Psoas muscle (tissue), 7 donors: ENCODE measurements at regions not wholly inside any gene's neighbourhood (a gene's known extent, or its start where the extent isn't known, plus 50 kb on each side); places are given as distances from the start of the nearest gene placed in this dataset.

ENCODE experiments used
- ATAC-seq, 4 donors: fragments of 200-7000 bp; cut with Tn5 transposase; one replicate each; pipeline ENCODE4 v1.9.1; 2020; ENCODE audit warnings: moderate library complexity in 3 of 4, mild to moderate bottlenecking in 2 of 4
- DNase-seq, 2 donors: peaks; one replicate each; pipeline ENCODE4 v3.0.0-alpha.2; 2020
- H3K27ac ChIP-seq: fragments of 200-600 bp; one replicate; pipeline ENCODE4 v1.8.0; 2022
- H3K27me3 ChIP-seq, 3 donors: fragments of 200-600 bp in 1 of 3; one replicate each; pipeline versions ENCODE4 v1.6.1 to v1.8.0; 2013 to 2022; ENCODE audit warnings: low read length in 2 of 3, mild to moderate bottlenecking in 2 of 3, moderate library complexity in 1 of 3; ENCODE audit not compliant: insufficient read depth in 3 of 3
- H3K36me3 ChIP-seq, 2 donors: fragments of 200-600 bp in 1 of 2; one replicate each; pipeline versions ENCODE4 v1.6.1 to v1.8.0; 2013 to 2022; ENCODE audit warnings: low read depth in 1 of 2, mild to moderate bottlenecking in 1 of 2, moderate library complexity in 1 of 2; ENCODE audit not compliant: insufficient read depth in 1 of 2
- H3K4me1 ChIP-seq: fragments of 200-600 bp; one replicate; pipeline ENCODE4 v1.8.0; 2022
- H3K4me3 ChIP-seq: fragments of 200-600 bp; one replicate; pipeline ENCODE4 v1.8.0; 2022; ENCODE audit warnings: mild to moderate bottlenecking
- H3K9me3 ChIP-seq: fragments of 200-600 bp; one replicate; pipeline ENCODE4 v1.8.0; 2022
- WGBS, 3 donors: extraction: QIAGEN DNeasy Blood & Tissue Kit; methylation state at CpG; one replicate each; pipeline versions ENCODE4 v1.1.6 to v1.1.7; 2013; 5-methylcytosine and 5-hydroxymethylcytosine counted together
- intact Hi-C, 2 donors: fragments of 100-400 bp; cut with DNase I; formaldehyde crosslinking; loops; one replicate each; pipeline versions ENCODE4 v1.11.0 to v1.14.2; 2022
- TF ChIP-seq, protein P1 (sequence below): fragments of 200-600 bp; IDR thresholded peaks from one replicate; pipeline ENCODE4 v1.8.0; 2022; ENCODE audit warnings: antibody characterized with exemption
- donor health status: healthy with polysubstance abuse.
- donor health status: DM: no; HTN: no; CAD: no; lungs with moderate emphysema.
- donor health status: Bipolar disorder and iron deficiency.
- donor health status: healthy.
- donor health status: DM: yes; HTN: yes; CAD: no.
- donor health status: DM: no; HTN: no; CAD: no.
- donor health status: DM: yes; HTN: yes; CAD: no.

DNA sequence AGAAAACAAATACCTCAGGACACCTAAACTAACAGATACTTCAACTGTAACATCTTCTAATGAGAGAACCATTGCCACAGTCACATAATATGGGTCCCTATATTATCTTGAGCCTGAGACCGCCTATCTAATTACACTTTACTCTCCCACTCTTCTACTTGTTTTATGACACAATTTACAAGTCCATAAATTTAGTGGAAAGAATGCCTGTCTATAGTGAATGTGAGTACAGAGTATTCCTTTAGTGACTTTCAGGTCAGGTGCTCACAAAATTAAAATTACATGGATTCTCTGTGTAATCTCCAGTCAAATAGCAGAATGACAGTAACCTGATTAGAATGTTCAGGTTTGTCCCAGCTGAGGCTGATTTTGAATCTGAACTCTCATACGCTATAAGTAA lies 624.1 kb downstream of the PKHD1 start:
- WGBS, 3 donors = 73 to 78% (median 75%) methylated on average over 2 of the region's 2 CpGs
- H3K9me3 ChIP-seq = no peaks in the 10 kb centered on the region
- no peak overlapping the region for H3K27ac ChIP-seq
- H3K4me1 ChIP-seq = no peaks in the 10 kb centered on the region
- ATAC-seq = no peak
- no peaks in the 10 kb centered on the region for H3K36me3 ChIP-seq
- no peaks in the 10 kb centered on the region for H3K27me3 ChIP-seq
- TF ChIP-seq, protein P1, sequence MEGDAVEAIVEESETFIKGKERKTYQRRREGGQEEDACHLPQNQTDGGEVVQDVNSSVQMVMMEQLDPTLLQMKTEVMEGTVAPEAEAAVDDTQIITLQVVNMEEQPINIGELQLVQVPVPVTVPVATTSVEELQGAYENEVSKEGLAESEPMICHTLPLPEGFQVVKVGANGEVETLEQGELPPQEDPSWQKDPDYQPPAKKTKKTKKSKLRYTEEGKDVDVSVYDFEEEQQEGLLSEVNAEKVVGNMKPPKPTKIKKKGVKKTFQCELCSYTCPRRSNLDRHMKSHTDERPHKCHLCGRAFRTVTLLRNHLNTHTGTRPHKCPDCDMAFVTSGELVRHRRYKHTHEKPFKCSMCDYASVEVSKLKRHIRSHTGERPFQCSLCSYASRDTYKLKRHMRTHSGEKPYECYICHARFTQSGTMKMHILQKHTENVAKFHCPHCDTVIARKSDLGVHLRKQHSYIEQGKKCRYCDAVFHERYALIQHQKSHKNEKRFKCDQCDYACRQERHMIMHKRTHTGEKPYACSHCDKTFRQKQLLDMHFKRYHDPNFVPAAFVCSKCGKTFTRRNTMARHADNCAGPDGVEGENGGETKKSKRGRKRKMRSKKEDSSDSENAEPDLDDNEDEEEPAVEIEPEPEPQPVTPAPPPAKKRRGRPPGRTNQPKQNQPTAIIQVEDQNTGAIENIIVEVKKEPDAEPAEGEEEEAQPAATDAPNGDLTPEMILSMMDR = no peak
- intact Hi-C loops = no loop called here
- no peak for DNase-seq
- H3K4me3 ChIP-seq = no peak overlapping the region

DNA sequence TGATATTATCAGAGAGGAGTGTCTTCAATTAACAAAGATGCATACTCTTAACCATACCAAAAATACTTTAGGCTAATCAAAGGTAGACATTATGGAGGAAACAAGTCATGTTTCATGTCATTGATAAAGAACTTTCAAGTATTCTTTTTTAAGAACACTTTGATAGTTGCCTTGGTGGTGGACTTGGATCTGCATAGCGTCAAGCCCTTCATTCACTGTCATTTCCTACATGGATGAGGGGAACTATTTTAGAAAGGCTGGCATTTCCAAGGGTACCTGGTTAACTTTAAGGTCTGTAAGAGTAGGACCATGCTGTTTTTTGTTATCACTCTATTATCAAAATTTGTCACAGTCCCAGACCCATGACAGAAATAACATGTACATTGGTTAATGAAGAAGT lies 622.5 kb downstream of the PKHD1 start:
- TF ChIP-seq, protein P1 = no peak
- Histone ChIP-seq H3K27ac (no peak overlapping the region), H3K9me3 (no peaks in the 10 kb centered on the region), H3K4me1 (no peaks in the 10 kb centered on the region), H3K27me3 (no peaks in the 10 kb centered on the region), H3K4me3 (no peak overlapping the region), H3K36me3 (no peaks in the 10 kb centered on the region)
- intact Hi-C loops = no loop called here
- 89 to 90% (median 90%) methylated on average over 1 of the region's 1 CpG for WGBS, 3 donors
- no peak for DNase-seq
- no peak for ATAC-seq

DNA sequence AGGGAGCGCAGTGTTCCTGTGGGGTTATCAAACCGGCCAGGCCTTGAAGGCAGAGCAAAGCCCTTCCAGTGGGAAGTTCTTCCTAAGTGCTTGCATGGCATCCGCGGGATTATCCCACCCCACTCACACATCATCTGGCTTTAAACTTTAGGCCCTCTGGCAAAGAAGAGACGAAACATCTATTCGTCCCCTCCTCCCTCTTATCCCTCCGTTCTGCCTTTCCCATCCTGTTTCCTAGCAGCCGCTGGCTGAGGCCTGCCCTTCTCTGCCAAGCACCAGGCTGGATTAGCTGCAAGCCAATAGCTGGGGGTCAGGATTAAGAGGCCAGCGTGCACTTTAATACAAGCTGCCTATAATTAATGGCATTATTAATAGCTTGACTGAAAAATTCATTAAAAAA lies 621.0 kb downstream of the PKHD1 start:
- H3K27me3 ChIP-seq = no peaks in the 10 kb centered on the region
- no peak overlapping the region for H3K27ac ChIP-seq
- no peak overlapping the region for H3K4me3 ChIP-seq
- H3K9me3 ChIP-seq = no peaks in the 10 kb centered on the region
- ATAC-seq (no peak), DNase-seq (no peak)
- H3K36me3 ChIP-seq = no peaks in the 10 kb centered on the region
- TF ChIP-seq, protein P1 = no peak
- no peaks in the 10 kb centered on the region for H3K4me1 ChIP-seq
- intact Hi-C loops = no loop called here
- 46 to 50% (median 46%) methylated on average over 9 of the region's 9 CpGs for WGBS, 3 donors

DNA sequence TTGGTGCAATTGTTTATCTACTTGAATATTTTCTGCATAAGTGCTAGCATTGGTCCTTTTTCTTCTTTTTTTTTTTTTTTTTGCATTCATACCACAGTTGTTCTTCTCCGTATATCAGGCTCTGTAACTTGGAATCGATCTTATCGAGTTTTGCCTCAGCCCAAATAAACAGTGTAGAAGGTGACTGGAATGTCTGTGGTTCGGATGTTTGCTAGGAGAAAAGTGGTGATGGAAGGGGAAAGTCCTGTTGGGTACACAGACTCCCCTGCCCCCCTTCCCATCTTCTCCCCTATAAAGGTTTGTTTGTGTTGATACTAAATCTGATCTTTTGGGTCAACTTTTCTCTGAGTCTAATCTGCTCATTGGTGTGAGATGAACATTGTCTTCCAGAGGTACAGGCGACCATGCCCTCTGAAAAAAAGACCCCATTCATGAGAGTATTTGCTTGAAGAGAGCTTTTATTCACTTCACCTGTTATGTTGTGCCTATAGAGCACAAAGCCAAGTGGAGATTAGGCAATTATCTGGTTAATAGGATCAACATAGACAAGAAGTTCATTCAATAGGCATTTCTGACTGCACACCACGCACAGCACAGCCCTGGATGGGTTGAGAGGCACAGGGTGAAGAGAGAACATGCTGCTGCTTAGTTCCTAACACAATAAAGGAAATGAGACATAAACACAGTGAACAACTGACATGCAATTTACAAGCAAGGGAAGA lies 620.0 kb downstream of the PKHD1 start:
- H3K36me3 ChIP-seq = no peaks in the 10 kb centered on the region
- no peaks in the 10 kb centered on the region for H3K9me3 ChIP-seq
- TF ChIP-seq, protein P1 = no peak
- DNase-seq (no peak), ATAC-seq (no peak)
- no peak overlapping the region for H3K27ac ChIP-seq
- no peaks in the 10 kb centered on the region for H3K4me1 ChIP-seq
- H3K27me3 ChIP-seq = no peaks in the 10 kb centered on the region
- intact Hi-C loops = no loop called here
- WGBS, 3 donors = 39 to 49% (median 45%) methylated on average over 6 of the region's 6 CpGs
- H3K4me3 ChIP-seq = no peak overlapping the region

DNA sequence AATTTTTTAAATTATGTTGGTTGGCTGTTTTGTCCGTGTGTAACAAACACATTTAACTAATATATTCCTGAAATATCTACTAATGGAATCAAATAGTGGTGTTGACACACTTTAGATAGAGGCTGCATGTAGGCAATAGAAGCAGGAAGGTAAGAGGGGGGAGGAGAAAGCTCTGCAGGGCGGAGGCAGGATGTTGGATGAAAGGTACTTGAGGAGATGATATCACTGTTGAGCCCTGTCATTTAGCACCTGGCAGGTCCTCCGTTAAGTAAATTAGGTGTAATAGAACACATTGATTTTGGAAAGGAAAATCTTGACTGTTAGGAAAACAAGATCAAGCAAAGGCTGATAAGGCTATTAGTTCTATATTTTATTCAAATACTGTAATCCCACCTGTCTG lies 618.7 kb downstream of the PKHD1 start:
- H3K27ac ChIP-seq = no peak overlapping the region
- H3K36me3 ChIP-seq = no peaks in the 10 kb centered on the region
- WGBS, 3 donors = 76 to 80% (median 76%) methylated on average over 3 of the region's 3 CpGs
- H3K4me1 ChIP-seq = no peaks in the 10 kb centered on the region
- DNase-seq (no peak), ATAC-seq (no peak)
- H3K4me3 ChIP-seq = no peak overlapping the region
- intact Hi-C loops = no loop called here
- H3K9me3 ChIP-seq = no peaks in the 10 kb centered on the region
- no peaks in the 10 kb centered on the region for H3K27me3 ChIP-seq
- TF ChIP-seq, protein P1 = no peak
